DOHH2 (cell line): ENCODE measurements at regions not wholly inside any gene's neighbourhood (a gene's known extent, or its start where the extent isn't known, plus 50 kb on each side); places are given as distances from the start of the nearest gene placed in this dataset.

ENCODE experiments used
- CTCF ChIP-seq: fragments of 200-600 bp; sonication (generic); IDR thresholded peaks from one replicate; pipeline ENCODE4 v1.5.1; 2014; ENCODE audit warnings: antibody characterized with exemption, mild to moderate bottlenecking, low read depth, low read length; ENCODE audit not compliant: poor library complexity, severe bottlenecking
- EZH2phosphoT487 ChIP-seq: fragments of 200-600 bp; sonication (generic); IDR thresholded peaks from 2 replicates; pipeline ENCODE4 v1.6.1; 2017; ENCODE audit warnings: borderline replicate concordance, mild to moderate bottlenecking, antibody characterized with exemption, low read length, moderate library complexity, mixed read lengths

GRCh38 chr13:29935309-29935981 is 85.0 kb upstream of the UBL3 start:
- no peak for TF ChIP-seq CTCF
- TF ChIP-seq EZH2phosphoT487, result no peak
